Astrocyte (in vitro differentiated cells and primary cell): ENCODE measurements at regions not wholly inside any gene's neighbourhood (a gene's known extent, or its start where the extent isn't known, plus 50 kb on each side); places are given as distances from the start of the nearest gene placed in this dataset.

Source experiments
- DNase-seq: peaks from one replicate; pipeline ENCODE4 v3.0.0-alpha.2; 2010; ENCODE audit warnings: low read depth
- FAIRE-seq: peaks from 2 replicates; lab custom pipeline; 2011; peaks lifted over from hg19 to GRCh38; lab: Jason Lieb, UNC
- H2AFZ ChIP-seq: 2 replicates; pipeline ENCODE4 v1.6.0; 2012; ENCODE audit warnings: low read depth, low read length, inconsistent platforms
- H3K27ac ChIP-seq: 2 replicates; pipeline ENCODE4 v1.5.1; 2011; ENCODE audit warnings: low read depth, low read length, inconsistent platforms
- H3K27me3 ChIP-seq: 2 replicates; pipeline ENCODE4 v1.6.0; 2011; ENCODE audit warnings: low read length, inconsistent platforms; ENCODE audit not compliant: insufficient read depth
- H3K36me3 ChIP-seq: 2 replicates; pipeline ENCODE4 v1.5.1; 2011; ENCODE audit warnings: low read length, inconsistent platforms; ENCODE audit not compliant: insufficient read depth
- H3K4me1 ChIP-seq: 2 replicates; pipeline ENCODE4 v1.5.1; 2011; ENCODE audit warnings: low read length, inconsistent platforms; ENCODE audit not compliant: insufficient read depth
- H3K4me2 ChIP-seq: 2 replicates; pipeline ENCODE4 v1.6.0; 2012; ENCODE audit warnings: low read length, inconsistent platforms
- H3K4me3 ChIP-seq: 2 replicates; pipeline ENCODE4 v1.5.1; 2011; ENCODE audit warnings: low read depth, mild to moderate bottlenecking, low read length, inconsistent platforms; ENCODE audit not compliant: insufficient read depth
- H3K79me2 ChIP-seq: 2 replicates; pipeline ENCODE4 v1.6.0; 2012; ENCODE audit warnings: mild to moderate bottlenecking, low read length, inconsistent platforms; ENCODE audit not compliant: insufficient read depth
- H3K9ac ChIP-seq: 2 replicates; pipeline ENCODE4 v1.6.0; 2012; ENCODE audit warnings: mild to moderate bottlenecking, low read length, inconsistent platforms
- H3K9me3 ChIP-seq: 2 replicates; pipeline ENCODE4 v1.5.1; 2012; ENCODE audit warnings: low read depth, mild to moderate bottlenecking, low read length, inconsistent platforms; ENCODE audit not compliant: insufficient read depth
- H4K20me1 ChIP-seq: 2 replicates; pipeline ENCODE4 v1.6.0; 2012; ENCODE audit warnings: low read length, inconsistent platforms; ENCODE audit not compliant: insufficient read depth
- H3K27ac Mint-ChIP-seq: one replicate; pipeline ENCODE4 v1.8.0; 2021; ENCODE audit warnings: mild to moderate bottlenecking, mixed read lengths; ENCODE audit not compliant: unreplicated experiment
- H3K27me3 Mint-ChIP-seq: one replicate; pipeline ENCODE4 v1.8.0; 2021; ENCODE audit warnings: low read depth, mixed read lengths; ENCODE audit not compliant: unreplicated experiment
- H3K36me3 Mint-ChIP-seq: one replicate; pipeline ENCODE4 v1.8.0; 2021; ENCODE audit warnings: low read depth, mixed read lengths; ENCODE audit not compliant: unreplicated experiment
- H3K4me1 Mint-ChIP-seq: one replicate; pipeline ENCODE4 v1.8.0; 2021; ENCODE audit warnings: low read depth, mixed read lengths; ENCODE audit not compliant: unreplicated experiment
- H3K4me3 Mint-ChIP-seq: one replicate; pipeline ENCODE4 v1.8.0; 2021; ENCODE audit warnings: mild to moderate bottlenecking, moderate library complexity, mixed read lengths; ENCODE audit not compliant: unreplicated experiment
- H3K9me3 Mint-ChIP-seq: one replicate; pipeline ENCODE4 v1.8.0; 2021; ENCODE audit warnings: mild to moderate bottlenecking, mixed read lengths; ENCODE audit not compliant: unreplicated experiment
- CTCF ChIP-seq: IDR thresholded peaks from 2 replicates; pipeline ENCODE4 v1.5.1; 2011; ENCODE audit warnings: low read depth, mild to moderate bottlenecking, inconsistent platforms, low read length, moderate library complexity; ENCODE audit not compliant: insufficient read depth
- EZH2 ChIP-seq: IDR thresholded peaks from 2 replicates; pipeline ENCODE4 v1.6.1; 2012; ENCODE audit warnings: mild to moderate bottlenecking, low read length, inconsistent platforms; ENCODE audit not compliant: insufficient read depth

- no peak for DNase-seq
- H3K79me2 ChIP-seq, result no peaks in the 10 kb centered on the region
- H3K4me3 ChIP-seq, result no peak overlapping the region
- TF ChIP-seq EZH2 (no peak), CTCF (no peak)
- H3K27me3 Mint-ChIP-seq, result peaks cover 6% of the 10 kb centered on the region
- H3K9me3 ChIP-seq, result no peaks in the 10 kb centered on the region
- peaks cover 4% of the 10 kb centered on the region for H3K9me3 Mint-ChIP-seq
- no peaks in the 10 kb centered on the region for H3K36me3 Mint-ChIP-seq
- no peaks in the 10 kb centered on the region for H3K4me1 Mint-ChIP-seq
- H3K4me3 Mint-ChIP-seq, result no peak overlapping the region
- H4K20me1 ChIP-seq, result no peaks in the 10 kb centered on the region
- no peak overlapping the region for H3K9ac ChIP-seq
- no peak overlapping the region for H2AFZ ChIP-seq
- H3K4me2 ChIP-seq, result no peak overlapping the region
- no peaks in the 10 kb centered on the region for H3K27me3 ChIP-seq
- H3K27ac ChIP-seq, result no peak overlapping the region
- H3K36me3 ChIP-seq, result no peaks in the 10 kb centered on the region
- FAIRE-seq, result no peak
- no peak overlapping the region for H3K27ac Mint-ChIP-seq
- no peaks in the 10 kb centered on the region for H3K4me1 ChIP-seq
Observed at GRCh38 chr6:87826424-87826823, 124.4 kb upstream of the AKIRIN2 start.

- Mint-ChIP-seq H3K27ac (no peak overlapping the region), H3K4me3 (no peak overlapping the region), H3K9me3 (peaks cover 4% of the 10 kb centered on the region), H3K36me3 (no peaks in the 10 kb centered on the region), H3K27me3 (peaks cover 6% of the 10 kb centered on the region), H3K4me1 (no peaks in the 10 kb centered on the region)
- no peak for DNase-seq
- no peak for FAIRE-seq
- Histone ChIP-seq H2AFZ (no peak overlapping the region), H3K9me3 (no peaks in the 10 kb centered on the region), H3K79me2 (no peaks in the 10 kb centered on the region), H3K4me1 (no peaks in the 10 kb centered on the region), H3K9ac (no peak overlapping the region), H3K4me2 (no peak overlapping the region), H3K36me3 (no peaks in the 10 kb centered on the region), H3K27me3 (no peaks in the 10 kb centered on the region), H3K27ac (no peak overlapping the region), H3K4me3 (no peak overlapping the region), H4K20me1 (no peaks in the 10 kb centered on the region)
- TF ChIP-seq EZH2, result no peak
- no peak for TF ChIP-seq CTCF
Observed at GRCh38 chr6:87825821-87826221, 123.8 kb upstream of the AKIRIN2 start.

GRCh38 chr6:87824958-87825491 is 123.0 kb upstream of the AKIRIN2 start:
- Histone ChIP-seq H2AFZ (no peak overlapping the region), H4K20me1 (no peaks in the 10 kb centered on the region), H3K9me3 (no peaks in the 10 kb centered on the region), H3K27ac (no peak overlapping the region), H3K4me2 (no peak overlapping the region), H3K79me2 (no peaks in the 10 kb centered on the region), H3K36me3 (no peaks in the 10 kb centered on the region), H3K27me3 (no peaks in the 10 kb centered on the region), H3K9ac (no peak overlapping the region), H3K4me3 (no peak overlapping the region), H3K4me1 (no peaks in the 10 kb centered on the region)
- H3K4me3 Mint-ChIP-seq, result no peak overlapping the region
- peaks cover 4% of the 10 kb centered on the region for H3K9me3 Mint-ChIP-seq
- FAIRE-seq (no peak), DNase-seq (no peak)
- no peaks in the 10 kb centered on the region for H3K36me3 Mint-ChIP-seq
- TF ChIP-seq CTCF (no peak), EZH2 (no peak)
- no peaks in the 10 kb centered on the region for H3K4me1 Mint-ChIP-seq
- H3K27me3 Mint-ChIP-seq, result peaks cover 6% of the 10 kb centered on the region
- no peak overlapping the region for H3K27ac Mint-ChIP-seq
